AG10803 (cell line): ENCODE measurements at regions not wholly inside any gene's neighbourhood (a gene's known extent, or its start where the extent isn't known, plus 50 kb on each side); places are given as distances from the start of the nearest gene placed in this dataset.
A peak's percentile ranks its signal among the peaks of the same experiment; 100 is the strongest.

ENCODE experiments used
- DNase-seq: peaks from one replicate; pipeline ENCODE4 v3.0.0; 2010; ENCODE audit warnings: low read depth
- H3K4me3 ChIP-seq: 2 replicates; pipeline ENCODE4 v1.5.1; 2011; ENCODE audit warnings: mild to moderate bottlenecking, low read length, control low read depth
- TF ChIP-seq, protein P1 (sequence below): conservative IDR thresholded peaks from 2 replicates; pipeline ENCODE4 v1.5.1; 2011; ENCODE audit warnings: mild to moderate bottlenecking, low read length, control low read depth, inconsistent platforms

DNA sequence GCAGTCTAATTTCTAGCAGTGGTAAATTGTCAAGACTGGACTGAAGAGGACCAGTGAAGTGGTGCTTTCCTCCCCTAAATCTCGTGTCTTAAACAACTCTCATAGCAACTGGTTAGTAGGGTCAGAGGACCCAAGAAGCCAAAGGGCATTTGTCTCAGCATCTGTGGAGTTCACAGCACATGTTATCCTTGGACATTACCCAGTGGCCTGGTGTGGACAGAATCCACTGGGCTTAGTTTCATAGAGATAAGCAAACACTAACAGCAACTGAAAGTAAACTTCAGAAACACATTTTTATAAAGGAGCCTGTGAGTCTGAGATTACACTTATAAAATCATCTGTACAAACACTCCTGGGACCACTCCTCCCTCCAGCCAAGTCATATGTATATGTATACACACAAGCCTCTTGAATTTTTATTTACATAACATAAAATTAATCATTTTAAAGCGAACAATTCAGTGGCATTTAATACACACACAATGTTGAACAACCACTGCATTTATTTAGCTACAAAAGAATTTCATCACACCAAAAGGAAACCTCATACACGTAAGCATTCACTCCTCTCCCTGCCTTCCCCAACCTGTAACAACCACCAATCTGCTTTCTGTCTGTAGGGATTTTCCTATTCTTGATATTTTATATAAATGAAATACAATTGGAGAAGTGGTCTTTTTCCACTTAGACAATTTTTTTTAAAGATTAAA, 457.8 kb downstream of the RASEF start:
- TF ChIP-seq, protein P1, sequence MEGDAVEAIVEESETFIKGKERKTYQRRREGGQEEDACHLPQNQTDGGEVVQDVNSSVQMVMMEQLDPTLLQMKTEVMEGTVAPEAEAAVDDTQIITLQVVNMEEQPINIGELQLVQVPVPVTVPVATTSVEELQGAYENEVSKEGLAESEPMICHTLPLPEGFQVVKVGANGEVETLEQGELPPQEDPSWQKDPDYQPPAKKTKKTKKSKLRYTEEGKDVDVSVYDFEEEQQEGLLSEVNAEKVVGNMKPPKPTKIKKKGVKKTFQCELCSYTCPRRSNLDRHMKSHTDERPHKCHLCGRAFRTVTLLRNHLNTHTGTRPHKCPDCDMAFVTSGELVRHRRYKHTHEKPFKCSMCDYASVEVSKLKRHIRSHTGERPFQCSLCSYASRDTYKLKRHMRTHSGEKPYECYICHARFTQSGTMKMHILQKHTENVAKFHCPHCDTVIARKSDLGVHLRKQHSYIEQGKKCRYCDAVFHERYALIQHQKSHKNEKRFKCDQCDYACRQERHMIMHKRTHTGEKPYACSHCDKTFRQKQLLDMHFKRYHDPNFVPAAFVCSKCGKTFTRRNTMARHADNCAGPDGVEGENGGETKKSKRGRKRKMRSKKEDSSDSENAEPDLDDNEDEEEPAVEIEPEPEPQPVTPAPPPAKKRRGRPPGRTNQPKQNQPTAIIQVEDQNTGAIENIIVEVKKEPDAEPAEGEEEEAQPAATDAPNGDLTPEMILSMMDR = no peak
- no peak overlapping the region for H3K4me3 ChIP-seq
- DNase-seq = no peak

- TF ChIP-seq, protein P1 = no peak
- no peak for DNase-seq
- H3K4me3 ChIP-seq = no peak overlapping the region
These were observed 457.3 kb downstream of the RASEF start for GRCh38 chr9:82605657-82606031.

- TF ChIP-seq, protein P1 = no peak
- no peak for DNase-seq
- H3K4me3 ChIP-seq = no peak overlapping the region
These were observed 456.9 kb downstream of the RASEF start for GRCh38 chr9:82606071-82606470.

DNA sequence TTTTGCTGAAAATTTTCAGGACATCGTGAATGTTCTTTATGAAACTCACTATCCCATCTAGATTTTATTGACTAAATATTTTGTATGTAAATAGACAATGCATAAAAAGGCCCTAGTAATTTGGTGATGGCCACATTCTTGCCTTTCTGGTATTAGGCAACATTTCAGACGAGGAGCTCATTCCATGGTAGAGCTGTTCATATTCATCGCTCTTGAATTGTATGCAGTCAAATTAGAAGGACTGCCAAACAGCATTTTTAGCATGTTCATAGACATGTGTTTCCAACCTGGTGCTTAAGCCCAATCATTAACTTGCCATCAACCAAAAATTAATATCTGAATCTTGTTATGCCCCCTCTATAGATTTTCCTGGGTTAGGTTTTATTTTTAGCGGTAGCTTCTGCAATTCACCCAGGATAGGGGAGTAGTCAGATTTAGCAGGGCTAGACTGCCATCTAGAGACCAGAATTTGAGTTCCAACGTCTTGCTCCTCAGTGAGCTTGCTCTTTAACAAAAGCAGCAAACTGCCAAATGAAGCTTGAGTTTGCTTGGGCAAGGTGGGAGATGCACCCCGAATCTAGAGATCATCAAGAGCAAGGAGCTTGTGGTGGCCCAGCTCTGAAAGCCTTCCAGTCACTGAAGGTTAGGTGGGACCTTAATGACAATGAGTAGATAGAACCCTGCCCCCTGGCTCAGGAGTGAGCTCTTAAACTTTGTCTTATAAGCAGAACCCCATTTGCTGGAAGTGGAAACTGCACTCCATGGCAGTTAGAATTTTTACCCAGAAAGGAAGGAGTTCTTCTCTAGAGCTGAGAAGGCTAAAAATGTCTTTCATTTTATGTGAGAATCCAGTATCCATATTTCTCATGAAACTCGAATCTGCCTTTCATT, 456.2 kb downstream of the RASEF start:
- TF ChIP-seq, protein P1 = peak; percentile 84
- peak; percentile 72 for DNase-seq
- no peak overlapping the region for H3K4me3 ChIP-seq

DNA sequence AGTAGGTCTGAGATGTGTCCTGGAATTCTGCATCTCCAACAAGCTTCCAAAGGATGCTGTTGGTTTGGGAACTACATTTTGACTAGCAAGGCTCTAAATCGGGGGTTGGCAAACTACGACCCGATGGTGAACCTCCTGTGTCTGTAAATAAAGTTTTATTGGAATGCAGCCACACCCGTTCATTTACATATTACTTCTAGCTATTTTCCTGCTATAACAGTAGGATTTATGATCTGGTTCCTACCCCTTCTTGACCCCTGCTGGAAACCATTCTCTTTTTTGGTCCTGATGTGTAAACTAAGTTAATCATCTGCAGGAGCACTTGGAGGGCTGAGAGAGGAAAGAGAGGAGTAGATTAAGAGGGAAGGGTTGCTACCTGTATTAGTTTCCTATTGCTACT, 454.5 kb downstream of the RASEF start:
- TF ChIP-seq, protein P1 = no peak
- no peak overlapping the region for H3K4me3 ChIP-seq
- DNase-seq = no peak

DNA sequence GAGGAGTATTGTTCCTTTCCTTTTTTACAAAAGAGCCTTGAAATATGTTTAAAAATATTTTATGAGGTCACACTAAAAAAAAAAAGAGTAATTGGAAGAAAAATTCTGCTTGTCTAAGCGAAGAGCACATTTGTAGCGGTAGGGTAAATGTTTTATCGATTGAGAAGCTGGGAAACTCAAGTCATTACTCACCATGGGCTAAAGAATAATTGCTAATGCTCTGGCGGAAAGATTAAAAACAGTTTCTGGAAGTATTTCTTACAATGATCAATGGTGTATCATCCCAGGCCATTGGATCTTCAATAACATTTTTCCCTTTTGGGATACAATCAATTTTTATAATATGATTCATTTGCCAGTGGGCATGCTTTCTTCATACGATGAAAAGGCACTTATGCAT, 450.0 kb downstream of the RASEF start:
- TF ChIP-seq, protein P1 = no peak
- no peak for DNase-seq
- H3K4me3 ChIP-seq = no peak overlapping the region

GRCh38 chr9:82613498-82613897, 449.4 kb downstream of the RASEF start:
- no peak overlapping the region for H3K4me3 ChIP-seq
- TF ChIP-seq, protein P1 = no peak
- no peak for DNase-seq
